Stimulated activated memory B cell treated with anti-CD40 and anti-IgM and Interleukin-4, amounts not matched to agents 10 μg/mL and 1 μg/mL and 100 μg/mL, for 72 hours (primary cell): ENCODE measurements at regions not wholly inside any gene's neighbourhood (a gene's known extent, or its start where the extent isn't known, plus 50 kb on each side); places are given as distances from the start of the nearest gene placed in this dataset.

Source experiments
- ATAC-seq: fragments of 150-1000 bp; cut with Tn5 transposase; 2 replicates; pipeline ENCODE4 v1.10.0; 2021
- H3K27ac Mint-ChIP-seq: one replicate; pipeline ENCODE4 v1.8.0; 2022; ENCODE audit warnings: mild to moderate bottlenecking, mixed read lengths
- H3K27me3 Mint-ChIP-seq: one replicate; pipeline ENCODE4 v1.8.0; 2022; ENCODE audit warnings: mixed read lengths
- H3K36me3 Mint-ChIP-seq: one replicate; pipeline ENCODE4 v1.8.0; 2022; ENCODE audit warnings: mixed read lengths
- H3K4me1 Mint-ChIP-seq: one replicate; pipeline ENCODE4 v1.8.0; 2022; ENCODE audit warnings: mixed read lengths
- H3K4me3 Mint-ChIP-seq: one replicate; pipeline ENCODE4 v1.8.0; 2022; ENCODE audit warnings: mild to moderate bottlenecking, moderate library complexity, mixed read lengths
- H3K9me3 Mint-ChIP-seq: one replicate; pipeline ENCODE4 v1.8.0; 2022; ENCODE audit warnings: mixed read lengths

DNA sequence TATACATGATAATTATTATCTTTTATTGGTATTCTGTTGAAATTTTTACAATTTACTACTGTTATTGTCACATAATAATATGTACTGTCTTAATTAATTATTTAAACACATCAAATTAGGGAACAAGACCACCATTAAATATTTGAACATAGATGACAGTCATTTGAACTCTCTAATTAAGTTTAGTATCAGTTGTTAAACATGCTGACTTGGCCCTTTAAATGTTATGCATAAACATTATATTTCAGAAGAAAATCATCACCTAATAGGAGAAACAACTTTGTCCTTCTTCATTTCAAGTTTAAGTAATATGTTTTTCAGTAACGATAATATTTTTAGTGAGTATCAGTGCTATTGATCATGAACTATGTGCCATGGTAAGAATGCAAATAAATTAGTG lies 623.5 kb upstream of the GNPDA2 start:
- ATAC-seq: no peak
- Mint-ChIP-seq H3K4me1 (no peaks in the 10 kb centered on the region), H3K36me3 (no peaks in the 10 kb centered on the region), H3K27me3 (no peaks in the 10 kb centered on the region), H3K9me3 (peaks cover 3% of the 10 kb centered on the region), H3K27ac (no peak overlapping the region), H3K4me3 (no peak overlapping the region)

DNA sequence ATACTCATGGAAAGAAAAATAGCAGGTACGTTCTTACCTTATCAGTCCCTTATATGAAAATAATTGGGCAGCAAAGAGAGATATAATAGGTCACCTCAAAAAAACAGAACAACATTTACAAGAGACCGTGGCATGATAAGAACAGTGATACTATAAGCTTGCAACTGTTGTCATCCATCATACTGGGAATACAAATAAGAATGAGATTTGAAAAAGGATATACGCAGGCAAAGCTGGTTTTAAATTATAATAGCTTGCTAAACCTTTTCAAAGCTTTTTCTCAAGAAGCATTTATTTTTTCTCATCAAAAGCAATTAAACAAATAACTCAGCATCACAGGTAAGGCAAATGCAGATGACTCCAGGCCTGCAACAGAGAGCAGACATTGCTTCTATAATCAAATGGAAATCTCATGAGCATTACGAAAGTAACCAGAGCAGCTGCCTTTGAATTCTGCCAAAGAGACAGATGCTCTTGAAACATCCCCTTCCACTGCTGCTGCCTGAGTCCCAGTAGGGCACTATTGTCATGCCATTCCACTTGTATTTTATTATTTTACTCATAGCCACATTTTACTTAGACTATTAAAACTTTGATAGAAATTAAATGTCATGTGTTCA lies 620.6 kb upstream of the GNPDA2 start:
- ATAC-seq: no peak
- H3K27ac Mint-ChIP-seq: no peak overlapping the region
- no peaks in the 10 kb centered on the region for H3K27me3 Mint-ChIP-seq
- H3K4me1 Mint-ChIP-seq: no peaks in the 10 kb centered on the region
- peaks cover 3% of the 10 kb centered on the region for H3K9me3 Mint-ChIP-seq
- H3K36me3 Mint-ChIP-seq: no peaks in the 10 kb centered on the region
- no peak overlapping the region for H3K4me3 Mint-ChIP-seq

GRCh38 chr4:45345558-45345957 lies 619.2 kb upstream of the GNPDA2 start:
- no peak for ATAC-seq
- no peaks in the 10 kb centered on the region for H3K36me3 Mint-ChIP-seq

GRCh38 chr4:45331802-45332201 lies 605.4 kb upstream of the GNPDA2 start:
- H3K36me3 Mint-ChIP-seq: no peaks in the 10 kb centered on the region
- H3K27me3 Mint-ChIP-seq: no peaks in the 10 kb centered on the region
- no peak for ATAC-seq
- no peak overlapping the region for H3K4me3 Mint-ChIP-seq
- no peak overlapping the region for H3K27ac Mint-ChIP-seq
- H3K4me1 Mint-ChIP-seq: no peaks in the 10 kb centered on the region
- peaks cover 5% of the 10 kb centered on the region for H3K9me3 Mint-ChIP-seq

More at GRCh38 chr4:45345558-45345957, 619.2 kb upstream of the GNPDA2 start:
- H3K27me3 Mint-ChIP-seq: no peaks in the 10 kb centered on the region
- peaks cover 3% of the 10 kb centered on the region for H3K9me3 Mint-ChIP-seq
- no peak overlapping the region for H3K4me3 Mint-ChIP-seq
- no peak overlapping the region for H3K27ac Mint-ChIP-seq
- no peaks in the 10 kb centered on the region for H3K4me1 Mint-ChIP-seq

DNA sequence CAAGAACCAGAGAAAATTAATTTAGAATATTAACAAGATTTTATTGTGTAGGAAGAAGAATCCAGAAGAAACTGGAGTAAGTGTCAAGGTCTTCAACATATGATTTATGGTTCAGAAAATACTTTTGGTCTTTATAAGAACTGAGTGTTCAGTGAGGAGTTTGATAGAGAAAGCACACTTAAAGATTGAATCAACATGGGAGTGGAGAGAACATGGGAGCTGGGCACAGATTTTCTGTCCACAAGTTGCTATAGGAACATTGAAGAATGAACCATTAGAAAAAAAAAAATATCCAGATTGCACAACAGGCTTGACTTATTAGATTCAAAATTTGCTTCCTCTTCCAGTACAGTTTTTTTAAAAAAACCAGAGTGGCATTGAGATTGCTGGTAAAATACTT lies 601.2 kb upstream of the GNPDA2 start:
- Mint-ChIP-seq H3K27me3 (no peaks in the 10 kb centered on the region), H3K4me3 (no peak overlapping the region), H3K4me1 (no peaks in the 10 kb centered on the region), H3K27ac (no peak overlapping the region), H3K36me3 (no peaks in the 10 kb centered on the region), H3K9me3 (peaks cover 5% of the 10 kb centered on the region)
- ATAC-seq: no peak

DNA sequence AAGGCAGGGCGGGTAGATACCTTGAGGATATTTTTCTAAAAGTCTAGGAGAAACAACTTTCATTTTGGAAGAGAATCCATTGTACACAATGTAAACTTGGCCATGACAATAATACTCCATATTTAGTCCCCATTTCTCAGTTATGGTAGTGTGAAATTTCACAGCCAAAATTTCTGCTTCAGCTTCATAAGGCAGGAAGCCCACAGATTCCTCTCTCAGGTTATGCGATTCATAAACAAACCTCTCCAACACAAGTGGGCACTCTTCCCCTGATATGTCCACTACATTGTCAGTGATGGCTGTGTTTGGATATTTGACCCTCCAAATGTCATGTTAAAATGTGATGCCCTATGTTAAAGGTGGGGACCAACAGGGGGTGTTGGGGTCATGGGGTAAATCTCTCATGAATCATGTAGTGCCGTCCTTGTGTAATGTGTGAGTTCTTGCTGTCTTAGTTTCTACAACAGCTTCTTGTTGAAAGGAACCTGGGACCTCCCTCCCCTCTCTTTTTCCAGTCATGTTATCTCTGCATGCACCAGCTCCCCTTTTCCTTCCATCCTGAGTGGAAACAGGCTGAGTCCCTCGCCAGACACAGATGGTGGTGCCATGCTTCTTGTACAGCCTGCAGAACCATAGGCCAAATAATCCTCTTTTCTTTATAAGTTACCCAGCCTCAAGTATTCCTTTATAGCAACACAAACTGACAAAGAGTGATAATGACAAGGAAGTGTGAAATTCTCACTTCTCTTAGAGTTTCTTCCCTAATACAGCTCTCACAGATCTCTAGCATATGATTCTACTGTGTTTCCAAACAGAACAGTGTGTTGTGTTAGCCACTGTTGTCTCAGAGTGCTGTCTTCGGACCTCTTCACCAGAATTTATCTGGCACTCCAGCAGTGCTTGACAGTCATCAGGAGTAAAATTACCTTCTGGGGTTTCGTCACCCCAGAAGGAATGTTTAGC lies 598.4 kb upstream of the GNPDA2 start:
- H3K27ac Mint-ChIP-seq: no peak overlapping the region
- H3K36me3 Mint-ChIP-seq: no peaks in the 10 kb centered on the region
- H3K27me3 Mint-ChIP-seq: no peaks in the 10 kb centered on the region
- ATAC-seq: no peak
- H3K4me3 Mint-ChIP-seq: no peak overlapping the region
- peaks cover 2% of the 10 kb centered on the region for H3K9me3 Mint-ChIP-seq
- H3K4me1 Mint-ChIP-seq: no peaks in the 10 kb centered on the region

GRCh38 chr4:45323453-45324058 lies 597.2 kb upstream of the GNPDA2 start:
- Mint-ChIP-seq H3K27me3 (no peaks in the 10 kb centered on the region), H3K4me1 (no peaks in the 10 kb centered on the region), H3K4me3 (no peak overlapping the region), H3K9me3 (peaks cover 2% of the 10 kb centered on the region), H3K27ac (no peak overlapping the region), H3K36me3 (no peaks in the 10 kb centered on the region)
- no peak for ATAC-seq

- no peak for ATAC-seq
- Mint-ChIP-seq H3K27ac (no peak overlapping the region), H3K9me3 (no peaks in the 10 kb centered on the region), H3K27me3 (no peaks in the 10 kb centered on the region), H3K4me3 (no peak overlapping the region), H3K4me1 (no peaks in the 10 kb centered on the region), H3K36me3 (no peaks in the 10 kb centered on the region)
Measured at GRCh38 chr4:45317739-45318138, 591.4 kb upstream of the GNPDA2 start.

GRCh38 chr4:45317276-45317675 lies 590.9 kb upstream of the GNPDA2 start:
- ATAC-seq: no peak
- Mint-ChIP-seq H3K4me3 (no peak overlapping the region), H3K9me3 (no peaks in the 10 kb centered on the region), H3K4me1 (no peaks in the 10 kb centered on the region), H3K27me3 (no peaks in the 10 kb centered on the region), H3K27ac (no peak overlapping the region), H3K36me3 (no peaks in the 10 kb centered on the region)

DNA sequence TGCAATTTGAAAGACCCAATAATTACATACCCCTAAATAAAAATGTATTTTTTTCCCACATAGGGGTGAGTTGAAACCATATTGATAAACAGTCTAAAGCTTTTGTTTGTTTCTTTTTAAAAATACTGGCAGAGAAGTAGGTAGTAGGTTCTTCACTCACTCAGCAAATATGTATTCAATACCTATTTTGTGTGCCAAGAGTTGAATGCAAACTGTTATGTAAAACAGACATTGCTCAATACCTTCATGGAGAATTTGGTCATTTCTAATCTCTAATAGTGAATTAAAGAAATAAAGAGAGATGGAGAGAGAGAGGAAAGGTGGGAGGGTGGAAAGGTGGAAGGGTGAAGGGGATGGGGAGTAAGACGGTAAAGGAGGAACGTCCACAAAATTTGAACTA lies 589.9 kb upstream of the GNPDA2 start:
- Mint-ChIP-seq H3K4me3 (no peak overlapping the region), H3K27me3 (no peaks in the 10 kb centered on the region), H3K36me3 (no peaks in the 10 kb centered on the region), H3K4me1 (no peaks in the 10 kb centered on the region), H3K27ac (no peak overlapping the region), H3K9me3 (no peaks in the 10 kb centered on the region)
- no peak for ATAC-seq

DNA sequence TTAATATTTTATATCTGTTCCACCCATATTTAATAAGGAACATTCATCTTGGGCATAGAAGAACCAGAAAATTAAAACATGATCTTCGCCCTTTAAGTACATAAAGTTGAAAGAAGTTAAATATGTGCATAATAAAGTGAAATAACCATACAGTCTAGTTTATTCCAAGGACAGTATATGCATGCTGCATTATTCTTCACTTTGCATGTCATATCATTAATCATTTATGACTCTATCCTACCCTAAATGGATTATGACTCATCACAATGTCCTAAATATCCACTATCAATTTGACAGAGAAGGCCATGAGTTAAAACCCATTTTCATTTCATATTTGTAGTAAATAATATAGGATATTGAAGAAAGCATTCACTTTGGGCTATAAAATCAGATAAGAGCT lies 576.5 kb upstream of the GNPDA2 start:
- H3K36me3 Mint-ChIP-seq: no peaks in the 10 kb centered on the region
- H3K27ac Mint-ChIP-seq: no peak overlapping the region
- H3K27me3 Mint-ChIP-seq: no peaks in the 10 kb centered on the region
- H3K4me3 Mint-ChIP-seq: no peak overlapping the region
- H3K4me1 Mint-ChIP-seq: no peaks in the 10 kb centered on the region
- no peaks in the 10 kb centered on the region for H3K9me3 Mint-ChIP-seq
- no peak for ATAC-seq

GRCh38 chr4:45294464-45294863 lies 568.1 kb upstream of the GNPDA2 start:
- H3K4me1 Mint-ChIP-seq: no peaks in the 10 kb centered on the region
- H3K27ac Mint-ChIP-seq: no peak overlapping the region
- no peaks in the 10 kb centered on the region for H3K27me3 Mint-ChIP-seq
- peaks cover 21% of the 10 kb centered on the region for H3K9me3 Mint-ChIP-seq
- H3K4me3 Mint-ChIP-seq: no peak overlapping the region
- no peak for ATAC-seq
- H3K36me3 Mint-ChIP-seq: no peaks in the 10 kb centered on the region

DNA sequence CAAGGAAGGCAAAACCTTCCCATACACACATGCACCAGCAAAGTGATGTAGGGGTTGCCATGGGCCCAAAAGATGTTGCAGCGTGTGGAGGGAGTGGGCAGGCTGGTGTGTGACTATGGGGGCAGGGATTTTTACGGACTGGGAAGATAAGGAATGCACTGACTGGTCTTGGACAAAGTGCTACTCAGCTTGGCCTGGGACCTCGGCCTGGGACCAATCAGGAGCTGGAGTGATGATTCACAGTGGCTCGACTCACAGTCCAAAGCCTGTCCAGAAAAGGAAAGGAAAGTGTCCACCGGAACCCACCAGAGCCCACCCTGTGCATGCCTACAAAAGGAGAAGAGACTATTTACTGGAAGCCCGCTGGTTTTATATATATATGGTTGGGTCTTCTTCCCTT lies 567.0 kb upstream of the GNPDA2 start:
- Mint-ChIP-seq H3K4me3 (no peak overlapping the region), H3K27ac (no peak overlapping the region), H3K27me3 (no peaks in the 10 kb centered on the region), H3K4me1 (no peaks in the 10 kb centered on the region), H3K36me3 (no peaks in the 10 kb centered on the region), H3K9me3 (peaks cover 21% of the 10 kb centered on the region)
- no peak for ATAC-seq

- Mint-ChIP-seq H3K27ac (no peak overlapping the region), H3K36me3 (no peaks in the 10 kb centered on the region), H3K4me3 (no peak overlapping the region), H3K9me3 (peaks cover 21% of the 10 kb centered on the region), H3K27me3 (no peaks in the 10 kb centered on the region), H3K4me1 (no peaks in the 10 kb centered on the region)
- peak; percentile 12 for ATAC-seq
Measured at GRCh38 chr4:45292844-45293243, 566.5 kb upstream of the GNPDA2 start.

DNA sequence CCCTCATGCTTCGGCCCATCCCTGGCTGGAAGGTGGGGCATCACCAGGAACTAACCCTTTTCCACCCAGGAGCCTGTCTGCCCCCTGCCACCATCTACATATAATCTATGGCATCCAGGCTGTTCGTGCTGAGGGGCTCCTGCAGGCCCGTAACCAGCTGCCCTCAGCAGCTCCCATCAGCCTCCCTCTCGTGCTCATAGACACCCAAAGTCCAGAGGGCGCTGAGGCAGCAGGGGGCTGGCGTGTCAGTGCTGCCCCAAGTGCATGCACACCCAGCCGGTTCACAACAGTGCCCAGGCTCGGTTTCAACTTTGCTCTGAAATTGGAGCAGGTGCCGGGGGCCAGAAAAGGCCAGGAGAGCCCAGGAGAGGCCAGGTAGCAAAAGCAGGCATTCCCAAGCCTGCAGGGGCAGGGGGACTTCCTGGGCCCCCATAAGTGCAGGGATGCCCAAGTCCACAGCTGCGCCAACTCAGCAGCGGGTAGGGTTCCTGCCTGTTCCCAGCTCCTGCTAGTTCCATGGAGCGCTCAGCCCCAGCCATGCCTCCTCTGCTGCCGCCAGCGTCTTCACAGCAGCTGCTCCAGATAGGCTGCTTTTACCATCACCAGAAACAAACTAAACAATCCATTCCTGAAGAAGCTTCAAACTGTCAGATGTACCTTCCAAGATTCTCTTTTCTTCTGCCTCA lies 558.2 kb upstream of the GNPDA2 start:
- H3K27me3 Mint-ChIP-seq: no peaks in the 10 kb centered on the region
- no peaks in the 10 kb centered on the region for H3K4me1 Mint-ChIP-seq
- H3K9me3 Mint-ChIP-seq: peaks cover 7% of the 10 kb centered on the region
- H3K36me3 Mint-ChIP-seq: no peaks in the 10 kb centered on the region
- no peak overlapping the region for H3K27ac Mint-ChIP-seq
- H3K4me3 Mint-ChIP-seq: no peak overlapping the region
- ATAC-seq: no peak
